ENCODE measurements at regions not wholly inside any gene's neighbourhood (a gene's known extent, or its start where the extent isn't known, plus 50 kb on each side); places are given as distances from the start of the nearest gene placed in this dataset.

- TF ChIP-seq MTA2 (IDR thresholded peaks at IDR 0.05; ENCODE audit: low read depth) (no peak), CTCF (IDR thresholded peaks at IDR 0.05 in 2 of 3, conservative IDR thresholded peaks at IDR 0.05 in 1 of 3; ENCODE audit: control insufficient read depth in 2 of 3, extremely low read depth in 1 of 3, insufficient read depth in 1 of 3, low read depth in 3 of 3, low read length in 3 of 3) (no peak), ATF3 (IDR thresholded peaks at IDR 0.05; ENCODE audit: borderline replicate concordance, extremely low read depth, low read depth, low read length) (no peak), ZBTB4 (CRISPR knock-in tag; IDR thresholded peaks at IDR 0.05) (no peak), KAT2A (conservative IDR thresholded peaks at IDR 0.05; ENCODE audit: control insufficient read depth, low read depth, low read length) (no peak), BHLHE40 (IDR thresholded peaks at IDR 0.05; ENCODE audit: borderline replicate concordance in 1 of 2, low read depth in 2 of 2, low read length in 1 of 2) (no peak), REST (IDR thresholded peaks at IDR 0.05; ENCODE audit: low read depth, low read length) (no peak), POLR2AphosphoS5 (IDR thresholded peaks at IDR 0.05; ENCODE audit: low read length) (no peak), MTA3 (IDR thresholded peaks at IDR 0.05; ENCODE audit: borderline replicate concordance, low read length) (no peak), ZNF24 (IDR thresholded peaks at IDR 0.05) (no peak), E2F4 (IDR thresholded peaks at IDR 0.05; ENCODE audit: low read depth, low read length) (no peak), POLR2AphosphoS2 (IDR thresholded peaks at IDR 0.05; ENCODE audit: low read depth, low read length) (no peak)
- TF ChIP-seq, protein P1, sequence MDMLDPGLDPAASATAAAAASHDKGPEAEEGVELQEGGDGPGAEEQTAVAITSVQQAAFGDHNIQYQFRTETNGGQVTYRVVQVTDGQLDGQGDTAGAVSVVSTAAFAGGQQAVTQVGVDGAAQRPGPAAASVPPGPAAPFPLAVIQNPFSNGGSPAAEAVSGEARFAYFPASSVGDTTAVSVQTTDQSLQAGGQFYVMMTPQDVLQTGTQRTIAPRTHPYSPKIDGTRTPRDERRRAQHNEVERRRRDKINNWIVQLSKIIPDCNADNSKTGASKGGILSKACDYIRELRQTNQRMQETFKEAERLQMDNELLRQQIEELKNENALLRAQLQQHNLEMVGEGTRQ (IDR thresholded peaks at IDR 0.05; ENCODE audit: borderline replicate concordance, low read depth, low read length) = no peak
Observed at GRCh38 chr4:162954976-162955375, 211.7 kb downstream of the NAF1 start.

All from GM12878 (cell line).